H1 (cell line): ENCODE measurements at regions not wholly inside any gene's neighbourhood (a gene's known extent, or its start where the extent isn't known, plus 50 kb on each side); places are given as distances from the start of the nearest gene placed in this dataset.
"Not testable (repeated sequence)": the region's sequence is repeated elsewhere in the genome, so short reads cannot be mapped to it uniquely, and the experiment has no call there.

ENCODE experiments used
- CTCF ChIA-PET: fragments of 300-600 bp; sonication (Branson Sonifier 250); formaldehyde crosslinking; loops from one replicate; lab custom pipeline; 2021; ENCODE audit not compliant: partially characterized antibody; lab: Charles Lee
- POLR2A ChIA-PET: fragments of 300-600 bp; sonication (Branson Sonifier 250); formaldehyde crosslinking; loops from one replicate; lab custom pipeline; 2021; ENCODE audit warnings: inconsistent platforms; ENCODE audit not compliant: partially characterized antibody; lab: Charles Lee
- DNase-seq, 2 experiments: peaks; one replicate each; pipeline versions ENCODE4 v3.0.0 to v3.0.0-alpha.2; 2010 to 2022; ENCODE audit warnings: low spot score in 2 of 2, low read depth in 1 of 2, mixed read lengths in 1 of 2
- FAIRE-seq: peaks from 2 replicates; lab custom pipeline; 2011; peaks lifted over from hg19 to GRCh38; lab: Jason Lieb, UNC
- H2AFZ ChIP-seq: 2 replicates; pipeline ENCODE4 v1.8.1; 2012; ENCODE audit warnings: low read length, inconsistent platforms
- H2AK5ac ChIP-seq: 2 replicates; pipeline ENCODE4 v1.6.1; 2013; ENCODE audit warnings: low read depth, low read length
- H2BK120ac ChIP-seq: replicated peaks from 2 replicates; pipeline ENCODE3; 2013; ENCODE audit warnings: low read depth, low read length, inconsistent platforms
- H2BK12ac ChIP-seq: 2 replicates; pipeline ENCODE4 v1.6.1; 2013; ENCODE audit warnings: low read depth, low read length
- H2BK15ac ChIP-seq: 2 replicates; pipeline ENCODE4 v1.6.1; 2013; ENCODE audit warnings: low read length
- H2BK20ac ChIP-seq: 2 replicates; pipeline ENCODE4 v1.6.1; 2013; ENCODE audit warnings: low read length
- H2BK5ac ChIP-seq: 2 replicates; pipeline ENCODE4 v1.6.1; 2013; ENCODE audit warnings: low read depth, low read length
- H3K14ac ChIP-seq: 2 replicates; pipeline ENCODE4 v1.6.1; 2013; ENCODE audit warnings: inconsistent platforms; ENCODE audit not compliant: insufficient read length
- H3K18ac ChIP-seq: 2 replicates; pipeline ENCODE4 v1.6.1; 2013; ENCODE audit warnings: low read length; ENCODE audit errors: extremely low read depth
- H3K23ac ChIP-seq: 2 replicates; pipeline ENCODE4 v1.6.1; 2013; ENCODE audit warnings: inconsistent platforms; ENCODE audit not compliant: insufficient read length
- H3K23me2 ChIP-seq: 2 replicates; pipeline ENCODE4 v1.6.1; 2013; ENCODE audit warnings: low read depth, low read length
- H3K27ac ChIP-seq: 2 replicates; pipeline ENCODE4 v1.6.1; 2011; ENCODE audit warnings: low read depth, low read length, inconsistent platforms
- H3K27me3 ChIP-seq, 4 experiments: replicated peaks in 1 of 4; 1 replicate in 1 of 4; 2 replicates in 3 of 4; pipeline versions ENCODE4 v1.6.1 to v1.8.1; 2011 to 2013; ENCODE audit warnings: low read length in 3 of 4, mild to moderate bottlenecking in 3 of 4, inconsistent platforms in 2 of 4, mixed read lengths in 2 of 4, moderate library complexity in 1 of 4; ENCODE audit not compliant: control insufficient read depth in 3 of 4, insufficient read depth in 3 of 4; ENCODE audit errors: extremely low read depth in 1 of 4
- H3K36me3 ChIP-seq, 4 experiments: 2 replicates each; pipeline versions ENCODE4 v1.6.1 to v1.8.1; 2011 to 2013; ENCODE audit warnings: mild to moderate bottlenecking in 4 of 4, low read length in 3 of 4, moderate library complexity in 2 of 4, control low read depth in 1 of 4, inconsistent platforms in 1 of 4; ENCODE audit not compliant: insufficient read depth in 4 of 4, control insufficient read depth in 2 of 4
- H3K4ac ChIP-seq: replicated peaks from 2 replicates; pipeline ENCODE3; 2013; ENCODE audit warnings: low read length, low read depth, mixed read lengths, inconsistent platforms; ENCODE audit not compliant: insufficient read length
- H3K4me1 ChIP-seq, 4 experiments: replicated peaks in 1 of 4; 1 replicate in 1 of 4; 2 replicates in 3 of 4; pipeline versions ENCODE4 v1.6.1 to v1.8.1; 2011 to 2013; ENCODE audit warnings: low read length in 3 of 4, inconsistent platforms in 2 of 4, mixed read lengths in 1 of 4; ENCODE audit not compliant: insufficient read depth in 4 of 4, control insufficient read depth in 3 of 4
- H3K4me2 ChIP-seq, 2 experiments: 2 replicates each; pipeline versions ENCODE4 v1.6.1 to v1.8.1; 2011 to 2013; ENCODE audit warnings: low read depth in 2 of 2, low read length in 2 of 2, control low read depth in 1 of 2, inconsistent platforms in 1 of 2, mild to moderate bottlenecking in 1 of 2; ENCODE audit not compliant: insufficient read depth in 1 of 2
- H3K4me3 ChIP-seq, 4 experiments: fragments of 200-600, 300-600 bp in 1 of 4; sonication (generic), shearing (Covaris generic), sonication (Bioruptor Twin) in 1 of 4; 2 replicates each; pipeline versions ENCODE4 v1.5.1 to v1.8.1; 2011 to 2016; ENCODE audit warnings: low read length in 4 of 4, low read depth in 3 of 4, control low read depth in 2 of 4, inconsistent platforms in 2 of 4, mild to moderate bottlenecking in 2 of 4, mixed read lengths in 1 of 4, moderate library complexity in 1 of 4; ENCODE audit not compliant: insufficient read depth in 2 of 4; ENCODE audit errors: extremely low read depth in 1 of 4
- H3K56ac ChIP-seq: replicated peaks from 2 replicates; pipeline ENCODE3; 2013; ENCODE audit warnings: low read depth, mild to moderate bottlenecking, mixed read lengths, low read length, inconsistent platforms; ENCODE audit not compliant: insufficient read length
- H3K79me1 ChIP-seq: 2 replicates; pipeline ENCODE4 v1.6.1; 2013; ENCODE audit warnings: low read depth, low read length, control low read depth
- H3K79me2 ChIP-seq, 2 experiments: 2 replicates each; pipeline versions ENCODE4 v1.6.1 to v1.8.1; 2012 to 2013; ENCODE audit warnings: low read length in 2 of 2, mild to moderate bottlenecking in 2 of 2, inconsistent platforms in 1 of 2; ENCODE audit not compliant: insufficient read depth in 2 of 2, control insufficient read depth in 1 of 2
- H3K9ac ChIP-seq, 4 experiments: replicated peaks in 1 of 4; 1 replicate in 1 of 4; 2 replicates in 3 of 4; pipeline versions ENCODE4 v1.6.1 to v1.8.1; 2011 to 2013; ENCODE audit warnings: low read depth in 3 of 4, low read length in 3 of 4, control low read depth in 2 of 4, mild to moderate bottlenecking in 2 of 4, moderate library complexity in 2 of 4, inconsistent platforms in 1 of 4; ENCODE audit errors: extremely low read depth in 1 of 4
- H3K9me3 ChIP-seq, 2 experiments: 2 replicates each; pipeline versions ENCODE4 v1.6.1 to v1.8.1; 2012 to 2013; ENCODE audit warnings: mild to moderate bottlenecking in 2 of 2, moderate library complexity in 2 of 2, control low read depth in 1 of 2, inconsistent platforms in 1 of 2, low read depth in 1 of 2, low read length in 1 of 2, mixed read lengths in 1 of 2; ENCODE audit not compliant: insufficient read depth in 2 of 2
- H4K20me1 ChIP-seq, 2 experiments: replicated peaks in 1 of 2; 2 replicates each; pipeline versions ENCODE3 to v1.8.1; 2011 to 2013; ENCODE audit warnings: inconsistent platforms in 2 of 2, low read length in 2 of 2, mild to moderate bottlenecking in 1 of 2; ENCODE audit not compliant: insufficient read depth in 2 of 2, control insufficient read depth in 1 of 2
- H4K5ac ChIP-seq: 2 replicates; pipeline ENCODE4 v1.6.1; 2013; ENCODE audit warnings: low read length, low read depth, mixed read lengths, inconsistent platforms; ENCODE audit not compliant: insufficient read length
- H4K8ac ChIP-seq: 2 replicates; pipeline ENCODE4 v1.8.0; 2013; ENCODE audit warnings: mild to moderate bottlenecking, moderate library complexity, low read length, inconsistent platforms; ENCODE audit not compliant: insufficient read depth; ENCODE audit errors: extremely low read depth
- H4K91ac ChIP-seq: replicated peaks from 2 replicates; pipeline ENCODE3; 2013; ENCODE audit warnings: low read length, mixed read lengths, inconsistent platforms; ENCODE audit not compliant: insufficient read length
- CEBPB ChIP-seq: IDR thresholded peaks from 2 replicates; pipeline ENCODE4 v1.6.1; 2012; ENCODE audit warnings: low read depth, low read length
- CHD2 ChIP-seq: IDR thresholded peaks from 2 replicates; pipeline ENCODE4 v1.6.1; 2012; ENCODE audit warnings: low read length, improper control_type of control experiment
- WGBS, 2 experiments: shearing (Covaris generic) in 1 of 2; methylation state at CpG; one replicate each; pipeline versions ENCODE4 v1.1.6 to v1.1.7; 2013 to 2015; ENCODE audit warnings: low lambda C conversion rate in 2 of 2, mixed read lengths in 2 of 2, inconsistent platforms in 1 of 2, low coverage in 1 of 2, missing lambda C conversion rate in 1 of 2; ENCODE audit not compliant: insufficient replicate concordance in 2 of 2, insufficient coverage in 1 of 2, insufficient read length in 1 of 2; ENCODE audit errors: extremely low coverage in 1 of 2, missing lambda C conversion rate in 1 of 2; 5-methylcytosine and 5-hydroxymethylcytosine counted together

DNA sequence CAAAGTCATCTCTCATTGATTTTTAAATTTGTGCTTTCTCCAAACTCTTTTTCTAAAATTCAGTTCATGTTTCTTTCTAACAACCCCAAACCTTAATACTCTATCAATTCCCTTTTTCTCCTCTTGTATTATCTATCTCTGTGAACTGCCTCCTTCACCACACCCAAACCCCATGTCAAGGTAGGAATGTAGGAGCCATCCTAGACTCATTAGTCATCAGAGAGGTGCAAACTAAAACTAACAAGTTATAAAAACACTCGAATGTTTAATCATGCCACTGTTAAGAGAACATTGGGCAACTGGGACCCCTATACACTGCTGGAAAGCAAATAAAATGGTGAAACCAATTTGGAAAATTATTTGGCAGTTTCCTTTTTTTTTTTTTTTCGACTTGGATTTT is 533.8 kb upstream of the LRRN3 start (continued):
- no peak for TF ChIP-seq CEBPB
- TF ChIP-seq CHD2: no peak

DNA sequence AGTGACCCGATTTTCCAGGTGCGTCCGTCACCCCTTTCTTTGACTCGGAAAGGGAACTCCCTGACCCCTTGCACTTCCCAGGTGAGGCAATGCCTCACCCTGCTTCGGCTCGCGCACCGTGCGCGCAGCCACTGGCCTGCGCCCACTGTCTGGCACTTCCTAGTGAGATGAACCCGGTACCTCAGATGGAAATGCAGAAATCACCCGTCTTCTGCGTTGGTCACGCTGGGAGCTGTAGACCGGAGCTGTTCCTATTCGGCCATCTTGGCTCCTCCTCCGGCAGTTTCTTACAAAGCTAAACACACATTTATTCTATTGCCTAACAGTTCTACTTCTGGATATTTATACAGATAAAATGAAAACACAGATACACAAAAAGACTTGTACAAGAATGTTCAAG is 527.6 kb upstream of the LRRN3 start:
- H2BK12ac ChIP-seq, H2BK5ac ChIP-seq, H3K56ac ChIP-seq, H3K27me3 ChIP-seq, H4K91ac ChIP-seq, H2AFZ ChIP-seq, H3K14ac ChIP-seq, H3K4me3 ChIP-seq, H4K5ac ChIP-seq, H3K4me2 ChIP-seq, FAIRE-seq, H3K18ac ChIP-seq, H3K9ac ChIP-seq, H3K23me2 ChIP-seq, H4K20me1 ChIP-seq, H3K23ac ChIP-seq, H3K79me2 ChIP-seq, H3K4me1 ChIP-seq, CTCF ChIA-PET, H3K27ac ChIP-seq, H2BK120ac ChIP-seq, DNase-seq, H2BK20ac ChIP-seq, H2AK5ac ChIP-seq, H2BK15ac ChIP-seq, H4K8ac ChIP-seq, H3K79me1 ChIP-seq, H3K9me3 ChIP-seq, POLR2A ChIA-PET, H3K36me3 ChIP-seq, H3K4ac ChIP-seq: not testable (repeated sequence)
- WGBS, 2 experiments: 89% methylated on average over 14 of the region's 18 CpGs; no CpG with 5 or more reads in 1 of the 2 experiments
